ENCODE measurements at regions not wholly inside any gene's neighbourhood (a gene's known extent, or its start where the extent isn't known, plus 50 kb on each side); places are given as distances from the start of the nearest gene placed in this dataset.

DNA sequence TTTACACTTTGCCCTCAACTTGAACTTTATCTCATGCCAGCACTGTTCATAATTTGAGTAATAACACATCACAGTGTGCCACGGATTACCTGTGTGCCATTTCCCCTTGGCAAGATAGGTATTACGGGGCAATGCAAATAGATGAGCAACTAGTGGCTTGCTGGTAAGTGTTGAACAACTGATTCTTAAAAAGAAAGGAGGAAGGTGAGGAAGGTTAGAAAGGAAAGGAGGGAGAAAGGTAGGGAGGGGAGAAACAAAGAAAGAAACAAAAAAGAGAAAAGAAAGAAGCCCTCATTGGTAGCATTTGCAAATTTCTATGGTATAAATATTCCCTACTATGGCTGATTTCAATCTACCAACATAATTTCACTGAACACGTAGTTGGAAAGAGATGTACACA is 118.2 kb upstream of the OLIG2 start:
- TF ChIP-seq, protein P1, sequence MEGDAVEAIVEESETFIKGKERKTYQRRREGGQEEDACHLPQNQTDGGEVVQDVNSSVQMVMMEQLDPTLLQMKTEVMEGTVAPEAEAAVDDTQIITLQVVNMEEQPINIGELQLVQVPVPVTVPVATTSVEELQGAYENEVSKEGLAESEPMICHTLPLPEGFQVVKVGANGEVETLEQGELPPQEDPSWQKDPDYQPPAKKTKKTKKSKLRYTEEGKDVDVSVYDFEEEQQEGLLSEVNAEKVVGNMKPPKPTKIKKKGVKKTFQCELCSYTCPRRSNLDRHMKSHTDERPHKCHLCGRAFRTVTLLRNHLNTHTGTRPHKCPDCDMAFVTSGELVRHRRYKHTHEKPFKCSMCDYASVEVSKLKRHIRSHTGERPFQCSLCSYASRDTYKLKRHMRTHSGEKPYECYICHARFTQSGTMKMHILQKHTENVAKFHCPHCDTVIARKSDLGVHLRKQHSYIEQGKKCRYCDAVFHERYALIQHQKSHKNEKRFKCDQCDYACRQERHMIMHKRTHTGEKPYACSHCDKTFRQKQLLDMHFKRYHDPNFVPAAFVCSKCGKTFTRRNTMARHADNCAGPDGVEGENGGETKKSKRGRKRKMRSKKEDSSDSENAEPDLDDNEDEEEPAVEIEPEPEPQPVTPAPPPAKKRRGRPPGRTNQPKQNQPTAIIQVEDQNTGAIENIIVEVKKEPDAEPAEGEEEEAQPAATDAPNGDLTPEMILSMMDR (IDR thresholded peaks at IDR 0.05; ENCODE audit: control extremely low read depth in 1 of 3, insufficient read depth in 1 of 3, low read depth in 1 of 3, low read length in 3 of 3): no peak
- no peak for TF ChIP-seq BRCA1 (IDR thresholded peaks at IDR 0.05; ENCODE audit: low read depth, low read length)
- TF ChIP-seq ZNF274 (IDR thresholded peaks at IDR 0.05; ENCODE audit: borderline replicate concordance, extremely low read depth, low read length): no peak
- TF ChIP-seq BCL11A (IDR thresholded peaks at IDR 0.05; ENCODE audit: low read depth in 2 of 2, low read length in 2 of 2): no peak
- no peak for TF ChIP-seq POLR2A (IDR thresholded peaks at IDR 0.05; ENCODE audit: control extremely low read depth in 1 of 2, low read depth in 2 of 2, low read length in 2 of 2)
- TF ChIP-seq CBX5 (IDR thresholded peaks at IDR 0.05; ENCODE audit: low read depth, low read length): no peak
